HG03064 (cell line): ENCODE measurements at regions not wholly inside any gene's neighbourhood (a gene's known extent, or its start where the extent isn't known, plus 50 kb on each side); places are given as distances from the start of the nearest gene placed in this dataset.

ENCODE experiments used
- ATAC-seq: cut with Tn5 transposase; IDR thresholded peaks from one replicate; pipeline ENCODE4 v1.9.1; 2021; ENCODE audit warnings: low read depth; ENCODE audit not compliant: unreplicated experiment

DNA sequence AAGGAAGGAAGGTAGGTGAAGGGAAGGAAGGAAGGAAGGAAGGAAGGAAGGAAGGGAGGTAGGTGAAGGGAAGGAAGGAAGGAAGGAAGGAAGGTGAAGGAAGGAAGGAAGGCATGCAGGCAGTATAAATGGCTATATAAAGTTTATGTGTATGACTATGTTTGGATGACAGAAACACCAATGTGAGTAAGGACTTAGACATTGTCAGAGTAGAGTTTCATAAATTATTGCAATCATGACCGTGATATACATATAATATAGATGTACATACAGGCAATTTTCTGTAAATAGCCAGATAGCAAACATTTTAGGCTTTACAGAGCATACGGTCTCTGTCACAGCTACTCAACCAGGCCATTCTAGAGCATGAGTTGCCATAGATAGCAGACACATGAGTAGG is 133.8 kb upstream of the AKR1E2 start:
- no peak for ATAC-seq

GRCh38 chr10:4691776-4692175 is 134.2 kb upstream of the AKR1E2 start:
- ATAC-seq: no peak

DNA sequence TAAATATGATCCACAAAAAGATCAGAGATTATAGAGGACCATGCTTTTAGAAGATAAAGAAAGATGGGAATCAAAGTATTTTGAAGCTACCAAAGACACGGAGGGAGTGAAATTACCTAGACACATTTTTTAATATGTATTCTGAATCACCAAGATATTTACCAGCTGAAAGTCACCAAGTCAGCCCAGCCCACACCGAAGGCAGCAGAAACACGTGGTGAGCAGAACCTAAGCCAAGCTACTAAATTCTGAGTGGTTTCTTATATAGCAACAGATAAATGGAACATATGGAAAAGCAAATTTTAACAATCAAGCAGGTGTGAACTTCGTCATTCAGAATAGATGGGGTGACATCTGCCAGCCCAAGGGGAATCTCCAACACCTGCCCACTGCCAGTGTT is 134.7 kb upstream of the AKR1E2 start:
- ATAC-seq: no peak

DNA sequence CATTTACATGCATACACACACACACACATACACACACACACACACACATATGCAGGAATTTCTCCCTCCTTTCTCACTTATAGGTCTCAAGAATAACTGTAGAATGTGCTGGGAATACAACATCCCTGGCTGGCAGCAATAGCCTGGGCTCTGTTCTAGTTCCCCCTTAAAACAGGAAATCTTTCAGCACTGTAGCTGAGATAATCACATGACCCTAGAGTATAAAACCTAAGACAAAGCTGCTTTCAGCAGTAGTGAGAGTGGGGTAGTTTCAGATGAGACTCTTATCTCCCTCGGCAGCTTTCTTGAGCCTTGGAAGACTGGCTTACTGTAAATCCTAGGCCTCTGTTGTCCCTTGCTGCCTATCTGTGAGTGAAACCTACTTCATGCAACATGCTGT is 137.4 kb upstream of the AKR1E2 start:
- no peak for ATAC-seq

DNA sequence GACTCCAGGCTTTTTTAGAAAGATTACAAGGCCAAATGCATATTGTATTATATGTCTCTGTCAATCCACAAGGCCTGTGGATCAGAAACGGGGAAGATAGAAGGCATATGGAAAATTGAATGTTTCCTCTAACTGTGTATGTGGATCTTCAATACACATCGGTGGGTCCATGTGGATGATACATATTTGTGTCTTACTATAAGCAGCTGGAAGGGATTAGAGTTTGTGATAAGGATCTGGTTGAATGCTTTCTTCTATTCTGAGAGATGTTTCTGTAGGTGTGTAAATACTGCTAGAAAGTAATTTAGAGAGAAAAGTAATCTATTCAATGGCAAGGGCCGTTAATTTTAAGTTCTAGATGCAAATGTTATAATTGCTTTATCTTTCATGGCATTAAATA is 137.8 kb upstream of the AKR1E2 start:
- ATAC-seq: no peak

- ATAC-seq: no peak
These were observed 138.6 kb upstream of the AKR1E2 start for GRCh38 chr10:4687397-4687796.

- no peak for ATAC-seq
These were observed 139.4 kb upstream of the AKR1E2 start for GRCh38 chr10:4686644-4686996.

DNA sequence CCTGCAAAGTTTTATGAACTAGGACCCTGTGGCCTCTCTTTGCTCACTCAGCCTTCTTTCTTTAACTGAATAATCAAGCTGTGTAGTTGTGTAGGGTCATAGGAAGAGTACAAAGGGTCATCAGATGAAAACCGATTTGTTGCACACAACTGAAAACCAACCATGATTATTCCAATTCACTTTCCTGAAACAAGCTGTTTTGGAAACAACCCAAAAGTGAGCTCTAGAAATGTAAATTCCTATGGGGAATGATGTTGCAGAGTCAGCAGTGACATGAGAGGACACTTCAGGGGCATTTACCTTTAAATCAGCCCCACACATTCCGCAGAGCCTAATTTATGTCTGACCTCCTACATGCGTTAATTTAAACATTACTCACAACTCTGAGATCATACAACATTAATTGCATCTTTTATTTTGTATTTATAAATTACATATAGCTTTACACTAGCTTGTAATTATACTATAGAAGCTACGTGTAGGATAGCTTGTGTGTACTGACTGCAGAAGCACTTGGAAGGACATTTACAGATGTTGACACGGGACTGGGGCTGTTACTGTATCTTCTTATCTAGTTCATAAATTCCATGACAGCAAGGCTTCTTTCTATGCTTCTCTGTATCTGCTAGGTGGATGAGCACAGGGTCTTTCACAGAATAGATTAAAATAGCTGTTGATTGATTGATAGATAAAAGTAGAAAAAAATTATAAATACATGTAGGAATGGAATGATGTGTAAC is 139.9 kb upstream of the AKR1E2 start:
- ATAC-seq: no peak

DNA sequence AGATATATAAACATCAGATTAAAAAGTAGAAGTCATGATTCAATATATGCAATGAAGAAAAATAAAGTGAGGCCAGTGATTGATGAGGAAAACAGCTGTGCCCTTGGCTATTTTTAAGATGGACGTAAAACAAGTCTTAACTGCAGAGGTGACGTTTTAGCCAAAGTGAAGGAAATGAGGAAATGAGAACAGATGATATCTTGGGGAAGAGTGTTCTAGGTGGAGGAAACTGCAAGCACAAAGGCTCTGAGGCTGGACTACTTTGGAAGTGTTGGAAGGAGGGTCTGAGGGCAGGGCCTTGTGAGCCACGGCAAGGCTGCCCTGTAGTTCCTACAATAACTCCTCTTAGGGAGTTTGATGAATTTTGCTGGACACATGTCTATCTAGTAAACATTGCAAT is 140.5 kb upstream of the AKR1E2 start:
- no peak for ATAC-seq

DNA sequence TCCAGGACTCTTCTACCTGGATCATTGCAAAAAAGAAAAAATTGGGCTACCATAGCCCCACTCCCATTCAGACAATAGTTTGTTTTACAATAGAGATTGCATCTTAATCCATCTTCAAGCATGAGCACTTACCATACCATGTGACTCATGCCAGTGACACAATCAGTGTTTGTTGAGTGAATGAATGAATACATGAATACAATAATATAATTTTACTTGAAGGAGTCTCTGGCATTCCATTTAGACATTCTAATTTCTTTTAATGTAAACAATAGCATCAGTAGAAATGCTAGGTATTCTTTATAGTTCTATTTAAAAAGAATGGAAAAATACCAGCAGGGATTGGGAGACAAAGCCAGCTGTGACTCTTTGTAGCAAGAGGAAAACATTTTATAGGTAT is 141.6 kb upstream of the AKR1E2 start:
- no peak for ATAC-seq

DNA sequence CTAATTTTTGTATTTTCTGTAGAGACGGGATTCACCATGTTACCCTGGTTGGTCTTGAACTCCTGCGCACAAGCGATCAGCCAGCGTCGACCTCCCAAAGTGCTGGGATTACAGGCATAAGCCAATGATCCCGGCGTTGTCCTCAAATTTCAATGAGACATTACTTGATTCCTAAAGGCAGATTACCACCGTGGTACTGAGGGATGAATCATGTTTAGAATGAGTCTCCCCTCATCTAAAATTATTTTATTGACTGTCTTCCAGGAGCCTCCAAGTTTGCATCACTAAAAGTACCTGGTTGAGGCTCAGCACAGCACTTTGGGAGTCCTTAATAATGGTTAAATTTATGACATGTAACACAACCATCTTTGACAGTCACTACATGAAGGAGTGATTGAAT is 142.2 kb upstream of the AKR1E2 start:
- no peak for ATAC-seq

DNA sequence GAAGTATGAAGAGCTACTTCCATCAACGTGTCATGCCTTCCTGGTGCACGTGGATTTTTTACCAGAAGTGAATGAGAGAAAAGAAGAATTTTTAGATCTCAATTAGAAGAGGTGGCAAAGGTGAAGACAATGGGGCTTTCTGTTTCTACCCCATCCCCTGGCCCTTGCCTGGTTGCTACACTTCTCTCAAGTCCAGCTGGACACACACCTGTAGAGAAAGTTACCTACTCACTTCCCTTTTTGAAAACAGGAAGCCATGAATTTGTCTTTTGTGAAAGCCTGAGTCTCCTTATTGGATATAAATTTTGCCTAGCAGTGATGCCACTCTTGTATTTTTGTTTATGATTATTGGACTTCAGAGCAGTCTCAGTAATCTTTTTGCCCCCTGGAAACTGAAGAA is 142.9 kb upstream of the AKR1E2 start:
- ATAC-seq: no peak

DNA sequence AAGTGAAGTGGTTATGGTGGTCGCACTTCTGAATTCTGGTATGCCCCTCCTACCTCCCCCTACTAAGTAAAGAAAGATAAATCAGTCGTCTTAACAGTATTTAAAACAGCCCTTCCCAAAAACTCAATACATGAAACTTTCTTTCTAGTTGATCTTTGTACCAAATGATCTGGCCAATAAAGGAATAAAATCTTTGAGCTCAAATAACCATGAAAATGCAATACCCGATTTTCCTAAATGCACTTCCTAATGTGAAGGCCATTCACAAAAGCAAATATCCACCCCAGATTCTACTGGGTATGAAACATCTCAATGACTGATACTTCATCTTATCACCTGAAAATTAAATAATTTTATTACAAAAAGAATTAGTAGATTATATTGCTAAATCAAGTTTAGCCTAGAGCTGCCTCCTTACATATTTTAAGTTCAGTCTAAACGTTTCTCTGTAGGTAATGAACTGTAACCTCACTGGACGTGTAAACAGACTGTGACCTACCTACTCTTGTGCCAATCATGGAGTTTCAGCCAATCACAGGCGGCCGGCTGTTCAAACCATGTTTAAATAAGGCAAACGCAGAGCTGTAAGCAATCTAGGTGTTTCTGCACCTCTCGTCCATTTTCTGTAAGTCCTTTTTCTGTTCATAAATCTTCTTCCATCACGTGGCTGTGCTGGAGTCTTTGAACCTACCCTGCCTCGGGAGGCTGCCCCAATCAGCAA is 146.9 kb upstream of the AKR1E2 start:
- ATAC-seq: no peak

GRCh38 chr10:4678023-4678950 is 147.7 kb upstream of the AKR1E2 start:
- no peak for ATAC-seq

- ATAC-seq: no peak
These were observed 148.5 kb upstream of the AKR1E2 start for GRCh38 chr10:4677296-4678021.

GRCh38 chr10:4676566-4676965 is 149.4 kb upstream of the AKR1E2 start:
- no peak for ATAC-seq

DNA sequence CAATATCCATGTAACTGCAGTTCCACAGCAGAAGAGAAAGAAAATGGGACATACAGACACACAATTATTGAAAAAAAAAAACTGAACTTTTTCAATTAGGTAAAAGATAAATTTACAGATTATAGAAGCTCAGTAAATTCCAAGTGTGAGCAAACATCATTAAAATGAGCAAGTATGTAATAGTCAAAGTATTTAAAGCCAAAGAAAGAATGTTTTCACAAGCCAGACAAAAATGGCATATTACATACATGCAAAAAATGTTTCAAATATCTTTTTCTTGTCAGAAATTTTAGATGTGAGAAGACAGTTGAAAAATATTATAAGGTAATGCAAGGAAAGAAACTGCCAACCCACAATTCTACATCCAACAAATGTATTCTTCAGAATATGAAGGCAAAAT is 150.2 kb upstream of the AKR1E2 start:
- no peak for ATAC-seq

GRCh38 chr10:4673279-4674040 is 152.5 kb upstream of the AKR1E2 start:
- ATAC-seq: no peak

DNA sequence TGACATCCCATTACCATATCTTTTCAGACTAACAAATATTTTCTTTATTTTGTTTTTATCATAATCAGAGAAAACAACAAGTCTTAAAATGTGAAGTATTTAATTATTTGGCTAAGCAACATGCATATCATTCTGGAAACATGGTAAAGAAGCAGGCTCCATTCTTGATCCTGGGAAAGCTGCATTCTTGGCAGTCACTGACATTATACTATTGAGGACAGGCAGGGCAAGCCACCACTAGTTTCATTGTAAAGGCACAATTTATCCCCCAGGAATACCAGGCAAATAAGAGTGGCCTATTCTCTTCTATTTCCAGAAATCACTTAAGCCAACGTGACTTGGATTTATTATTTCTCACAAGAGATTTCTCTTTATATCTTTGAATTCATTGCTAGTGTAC is 153.8 kb upstream of the AKR1E2 start:
- ATAC-seq: no peak
